ENCODE measurements at regions not wholly inside any gene's neighbourhood (a gene's known extent, or its start where the extent isn't known, plus 50 kb on each side); places are given as distances from the start of the nearest gene placed in this dataset.
"Not testable (repeated sequence)": the region's sequence is repeated elsewhere in the genome, so short reads cannot be mapped to it uniquely, and the experiment has no call there.

DNA sequence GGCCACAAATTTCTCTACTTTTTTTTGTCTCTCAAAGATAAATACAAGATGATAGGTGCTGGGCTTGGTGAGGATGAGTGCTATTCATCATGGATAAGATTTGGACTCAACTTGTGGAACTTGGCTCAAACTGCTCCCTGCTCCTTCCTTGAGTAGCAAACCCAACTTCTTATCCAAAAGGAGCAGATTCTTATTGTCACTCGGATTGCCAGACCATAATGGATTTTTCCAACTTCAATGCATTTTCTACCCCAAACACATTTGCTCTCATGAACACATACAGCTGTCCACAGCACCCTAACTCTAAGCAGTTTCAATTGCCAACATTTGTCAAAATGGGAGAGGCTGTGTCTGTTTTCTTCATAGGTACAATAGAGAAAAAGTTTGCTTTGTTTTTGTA lies 99.5 kb upstream of the APCDD1 start:
- no peak for DNase-seq (ENCODE audit: low spot score)
- TF ChIP-seq, protein P1, sequence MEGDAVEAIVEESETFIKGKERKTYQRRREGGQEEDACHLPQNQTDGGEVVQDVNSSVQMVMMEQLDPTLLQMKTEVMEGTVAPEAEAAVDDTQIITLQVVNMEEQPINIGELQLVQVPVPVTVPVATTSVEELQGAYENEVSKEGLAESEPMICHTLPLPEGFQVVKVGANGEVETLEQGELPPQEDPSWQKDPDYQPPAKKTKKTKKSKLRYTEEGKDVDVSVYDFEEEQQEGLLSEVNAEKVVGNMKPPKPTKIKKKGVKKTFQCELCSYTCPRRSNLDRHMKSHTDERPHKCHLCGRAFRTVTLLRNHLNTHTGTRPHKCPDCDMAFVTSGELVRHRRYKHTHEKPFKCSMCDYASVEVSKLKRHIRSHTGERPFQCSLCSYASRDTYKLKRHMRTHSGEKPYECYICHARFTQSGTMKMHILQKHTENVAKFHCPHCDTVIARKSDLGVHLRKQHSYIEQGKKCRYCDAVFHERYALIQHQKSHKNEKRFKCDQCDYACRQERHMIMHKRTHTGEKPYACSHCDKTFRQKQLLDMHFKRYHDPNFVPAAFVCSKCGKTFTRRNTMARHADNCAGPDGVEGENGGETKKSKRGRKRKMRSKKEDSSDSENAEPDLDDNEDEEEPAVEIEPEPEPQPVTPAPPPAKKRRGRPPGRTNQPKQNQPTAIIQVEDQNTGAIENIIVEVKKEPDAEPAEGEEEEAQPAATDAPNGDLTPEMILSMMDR (conservative IDR thresholded peaks at IDR 0.05; ENCODE audit: low read depth): no peak
- ChIA-PET POLR2A (ENCODE audit: low non-redundant PET) (no interaction called here), CTCF (no interaction called here)
- no peak overlapping the region for H3K27ac ChIP-seq

- POLR2A ChIA-PET (ENCODE audit: low non-redundant PET); DNase-seq (ENCODE audit: low spot score); CTCF ChIA-PET; H3K27ac ChIP-seq: not testable (repeated sequence)
These were observed 97.4 kb upstream of the APCDD1 start for GRCh38 chr18:10356999-10357398.

DNA sequence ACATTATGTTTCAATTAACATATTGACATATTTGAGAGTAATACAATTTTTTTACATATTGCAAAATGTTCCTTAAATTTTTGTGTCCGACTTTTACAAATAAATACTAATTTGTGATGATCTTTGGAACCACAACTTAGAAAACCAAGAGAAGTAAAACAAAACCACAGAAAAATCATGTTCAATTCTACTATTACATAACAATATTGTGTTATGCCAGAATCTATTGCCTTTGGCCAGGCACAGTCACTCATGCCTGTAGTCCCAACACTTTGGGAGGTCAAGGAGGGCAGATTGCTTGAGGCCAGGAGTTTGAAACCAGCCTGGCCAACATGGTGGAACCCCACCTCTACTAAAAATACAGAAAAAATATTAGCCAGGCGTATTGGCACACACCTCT lies 92.8 kb upstream of the APCDD1 start:
- no peak overlapping the region for H3K27ac ChIP-seq
- CTCF ChIA-PET: no interaction called here
- TF ChIP-seq, protein P1 (conservative IDR thresholded peaks at IDR 0.05; ENCODE audit: low read depth): no peak
- DNase-seq (ENCODE audit: low spot score): no peak
- POLR2A ChIA-PET (ENCODE audit: low non-redundant PET): no interaction called here

DNA sequence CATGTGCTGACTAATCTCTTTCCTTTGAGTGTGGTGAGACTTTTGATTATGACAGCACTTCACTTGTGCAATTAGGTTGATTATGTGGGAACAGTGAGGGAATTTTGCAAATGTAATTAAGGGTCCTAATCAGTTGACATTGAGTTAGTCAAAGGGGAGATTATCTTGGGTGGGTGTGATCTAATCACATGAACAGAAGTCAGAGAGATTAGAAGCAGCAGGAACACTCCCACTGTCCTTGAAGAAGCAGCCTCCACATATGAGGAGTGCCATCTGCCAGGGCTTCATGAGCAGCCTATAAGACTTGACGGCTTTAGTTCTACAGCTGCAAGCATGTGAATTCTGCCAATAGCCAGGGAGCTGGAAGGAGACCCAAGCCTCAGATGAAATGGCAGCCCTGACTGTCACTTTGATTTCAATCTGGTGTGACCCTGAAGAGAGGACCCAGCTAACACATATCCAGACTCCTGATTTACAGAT lies 89.4 kb upstream of the APCDD1 start:
- ChIA-PET CTCF (no interaction called here), POLR2A (ENCODE audit: low non-redundant PET) (no interaction called here)
- H3K27ac ChIP-seq: no peak overlapping the region
- TF ChIP-seq, protein P1 (conservative IDR thresholded peaks at IDR 0.05; ENCODE audit: low read depth): no peak
- no peak for DNase-seq (ENCODE audit: low spot score)

DNA sequence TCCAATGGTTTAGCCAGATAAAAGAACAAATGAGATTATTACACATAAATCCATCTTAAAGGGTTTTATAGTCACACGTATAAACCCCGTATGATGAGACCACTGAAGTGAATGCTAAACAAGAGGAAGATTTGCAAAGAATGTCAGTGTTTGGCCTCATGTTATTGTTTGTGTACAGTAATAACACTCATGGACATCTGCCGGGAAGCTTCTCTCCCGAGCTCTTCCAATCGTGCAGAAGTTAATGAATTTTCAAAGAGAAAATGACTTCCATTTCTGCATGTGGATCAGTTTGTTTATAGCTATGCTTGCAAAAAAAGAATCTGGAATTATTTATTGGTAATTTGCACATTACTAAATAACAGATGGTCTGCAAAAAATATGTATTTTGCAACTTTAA lies 88.5 kb upstream of the APCDD1 start:
- ChIA-PET CTCF (no interaction called here), POLR2A (ENCODE audit: low non-redundant PET) (no interaction called here)
- TF ChIP-seq, protein P1 (conservative IDR thresholded peaks at IDR 0.05; ENCODE audit: low read depth): no peak

GRCh38 chr18:10367836-10368235 lies 86.6 kb upstream of the APCDD1 start:
- no peak overlapping the region for H3K27ac ChIP-seq
- TF ChIP-seq, protein P1 (conservative IDR thresholded peaks at IDR 0.05; ENCODE audit: low read depth): no peak
- no peak for DNase-seq (ENCODE audit: low spot score)
- ChIA-PET CTCF (no interaction called here), POLR2A (ENCODE audit: low non-redundant PET) (no interaction called here)

More for the DNA sequence above, 88.5 kb upstream of the APCDD1 start:
- DNase-seq (ENCODE audit: low spot score): no peak
- no peak overlapping the region for H3K27ac ChIP-seq

GRCh38 chr18:10368456-10369453 lies 85.7 kb upstream of the APCDD1 start:
- ChIA-PET CTCF (no interaction called here), POLR2A (ENCODE audit: low non-redundant PET) (no interaction called here)
- DNase-seq (ENCODE audit: low spot score): no peak
- TF ChIP-seq, protein P1 (conservative IDR thresholded peaks at IDR 0.05; ENCODE audit: low read depth): no peak
- H3K27ac ChIP-seq: no peak overlapping the region
